ENCODE measurements at regions not wholly inside any gene's neighbourhood (a gene's known extent, or its start where the extent isn't known, plus 50 kb on each side); places are given as distances from the start of the nearest gene placed in this dataset.

DNA sequence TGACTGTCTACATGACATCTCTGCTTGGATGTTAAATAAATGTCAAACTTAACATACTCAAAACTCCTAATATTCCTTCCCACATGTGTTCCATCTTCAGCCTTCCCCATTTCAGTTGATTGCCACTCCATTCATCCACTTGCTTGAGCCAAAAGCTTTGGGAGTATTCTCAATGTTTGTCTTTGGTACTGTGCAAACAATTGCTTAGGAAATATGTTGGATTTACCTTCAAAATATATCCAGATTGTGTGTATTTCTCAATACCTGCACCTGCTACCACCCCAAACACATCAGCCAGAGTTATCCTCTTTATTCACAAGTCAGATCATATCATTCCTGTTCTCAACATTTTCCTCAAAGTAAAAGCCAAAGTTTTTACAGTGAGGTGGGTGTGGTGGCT, 350.3 kb upstream of the FAM98A start:
- TF ChIP-seq, protein P1, sequence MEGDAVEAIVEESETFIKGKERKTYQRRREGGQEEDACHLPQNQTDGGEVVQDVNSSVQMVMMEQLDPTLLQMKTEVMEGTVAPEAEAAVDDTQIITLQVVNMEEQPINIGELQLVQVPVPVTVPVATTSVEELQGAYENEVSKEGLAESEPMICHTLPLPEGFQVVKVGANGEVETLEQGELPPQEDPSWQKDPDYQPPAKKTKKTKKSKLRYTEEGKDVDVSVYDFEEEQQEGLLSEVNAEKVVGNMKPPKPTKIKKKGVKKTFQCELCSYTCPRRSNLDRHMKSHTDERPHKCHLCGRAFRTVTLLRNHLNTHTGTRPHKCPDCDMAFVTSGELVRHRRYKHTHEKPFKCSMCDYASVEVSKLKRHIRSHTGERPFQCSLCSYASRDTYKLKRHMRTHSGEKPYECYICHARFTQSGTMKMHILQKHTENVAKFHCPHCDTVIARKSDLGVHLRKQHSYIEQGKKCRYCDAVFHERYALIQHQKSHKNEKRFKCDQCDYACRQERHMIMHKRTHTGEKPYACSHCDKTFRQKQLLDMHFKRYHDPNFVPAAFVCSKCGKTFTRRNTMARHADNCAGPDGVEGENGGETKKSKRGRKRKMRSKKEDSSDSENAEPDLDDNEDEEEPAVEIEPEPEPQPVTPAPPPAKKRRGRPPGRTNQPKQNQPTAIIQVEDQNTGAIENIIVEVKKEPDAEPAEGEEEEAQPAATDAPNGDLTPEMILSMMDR (IDR thresholded peaks at IDR 0.05; ENCODE audit: low read depth, low read length) = no peak
- no peak for TF ChIP-seq POLR2A (IDR thresholded peaks at IDR 0.05; ENCODE audit: extremely low read depth, insufficient read length)
- TF ChIP-seq MYC (IDR thresholded peaks at IDR 0.05; ENCODE audit: low read depth, low read length) = no peak
